NT2/D1 (cell line): ENCODE measurements at regions not wholly inside any gene's neighbourhood (a gene's known extent, or its start where the extent isn't known, plus 50 kb on each side); places are given as distances from the start of the nearest gene placed in this dataset.

ENCODE experiments used
- DNase-seq: peaks from one replicate; pipeline ENCODE4 v3.0.0-alpha.2; 2011; ENCODE audit warnings: low read depth, low spot score
- H3K27me3 ChIP-seq: 2 replicates; pipeline ENCODE4 v1.6.0; 2011; ENCODE audit warnings: mild to moderate bottlenecking; ENCODE audit not compliant: insufficient read length, insufficient read depth
- H3K36me3 ChIP-seq: 2 replicates; pipeline ENCODE4 v1.6.1; 2011; ENCODE audit warnings: mild to moderate bottlenecking, low read length, mixed read lengths; ENCODE audit not compliant: insufficient read depth, insufficient read length
- H3K4me1 ChIP-seq: 2 replicates; pipeline ENCODE4 v1.5.1; 2011; ENCODE audit not compliant: insufficient read depth, insufficient read length
- H3K4me3 ChIP-seq: 2 replicates; pipeline ENCODE4 v1.5.1; 2011; ENCODE audit warnings: low read depth; ENCODE audit not compliant: insufficient read length
- H3K9ac ChIP-seq: 2 replicates; pipeline ENCODE4 v1.6.0; 2011; ENCODE audit warnings: low read depth; ENCODE audit not compliant: insufficient read length
- H3K9me3 ChIP-seq: 2 replicates; pipeline ENCODE4 v1.5.1; 2011; ENCODE audit warnings: mild to moderate bottlenecking, low read length; ENCODE audit not compliant: insufficient read depth
- SUZ12 ChIP-seq: IDR thresholded peaks from 2 replicates; pipeline ENCODE4 v1.6.1; 2011; ENCODE audit not compliant: insufficient read length, insufficient read depth; ENCODE audit errors: extremely low read depth
- YY1 ChIP-seq: IDR thresholded peaks from 2 replicates; pipeline ENCODE4 v1.6.1; 2011; ENCODE audit not compliant: insufficient read length, insufficient read depth
- ZNF274 ChIP-seq: IDR thresholded peaks from 2 replicates; pipeline ENCODE4 v1.6.1; 2011; ENCODE audit warnings: mild to moderate bottlenecking, low read depth, low read length

DNA sequence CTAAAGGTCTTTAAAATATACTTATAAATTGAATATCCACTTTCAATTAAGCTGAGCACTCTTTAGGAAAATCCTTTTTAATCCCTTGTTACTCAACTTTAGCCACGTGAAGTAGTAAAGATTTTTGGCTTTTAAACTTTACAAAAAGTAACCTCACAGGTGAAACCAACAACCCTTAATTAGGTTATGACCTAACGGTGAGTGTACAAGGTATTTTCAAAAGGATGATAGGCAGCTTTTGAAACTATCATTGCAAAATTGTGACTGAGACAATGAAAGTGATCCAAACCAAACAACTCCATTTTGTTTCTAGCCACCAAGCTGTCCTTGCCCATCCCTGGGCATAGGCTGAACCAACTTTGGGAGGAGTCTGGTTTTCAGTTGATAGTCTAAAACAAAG is 940.2 kb downstream of the OTOL1 start:
- TF ChIP-seq SUZ12 (no peak), YY1 (no peak), ZNF274 (no peak)
- no peak overlapping the region for H3K9ac ChIP-seq
- no peaks in the 10 kb centered on the region for H3K9me3 ChIP-seq
- no peaks in the 10 kb centered on the region for H3K4me1 ChIP-seq
- H3K36me3 ChIP-seq: no peaks in the 10 kb centered on the region
- no peak for DNase-seq
- H3K4me3 ChIP-seq: no peak overlapping the region
- no peaks in the 10 kb centered on the region for H3K27me3 ChIP-seq

DNA sequence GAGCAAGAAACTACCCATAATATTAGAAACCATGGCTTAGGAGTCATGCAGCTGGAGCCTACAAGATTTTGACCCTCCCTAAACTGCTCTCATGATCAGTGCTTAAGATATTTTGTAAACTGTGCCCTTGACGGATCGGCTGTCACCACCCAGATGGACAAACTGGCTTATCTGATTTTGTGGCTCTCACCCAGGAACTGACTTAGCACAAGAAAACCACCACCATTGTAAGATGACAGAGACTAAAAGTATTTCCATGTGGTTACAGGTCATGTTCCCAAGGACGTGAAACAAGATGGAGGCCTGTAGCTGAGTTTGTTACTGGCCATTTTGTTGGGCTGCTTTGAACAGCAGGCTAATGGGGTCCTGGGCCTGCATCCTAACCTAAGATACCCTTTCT is 940.9 kb downstream of the OTOL1 start:
- Histone ChIP-seq H3K4me1 (no peaks in the 10 kb centered on the region), H3K9me3 (no peaks in the 10 kb centered on the region), H3K27me3 (no peaks in the 10 kb centered on the region), H3K36me3 (no peaks in the 10 kb centered on the region), H3K4me3 (no peak overlapping the region), H3K9ac (no peak overlapping the region)
- DNase-seq: no peak
- no peak for TF ChIP-seq SUZ12
- no peak for TF ChIP-seq YY1

GRCh38 chr3:162441716-162442115 is 945.1 kb downstream of the OTOL1 start:
- DNase-seq: no peak
- no peak for TF ChIP-seq SUZ12
- no peak for TF ChIP-seq ZNF274
- no peak for TF ChIP-seq YY1
- H3K9me3 ChIP-seq: no peaks in the 10 kb centered on the region
- no peaks in the 10 kb centered on the region for H3K4me1 ChIP-seq
- no peaks in the 10 kb centered on the region for H3K27me3 ChIP-seq
- no peak overlapping the region for H3K9ac ChIP-seq
- H3K4me3 ChIP-seq: no peak overlapping the region
- no peaks in the 10 kb centered on the region for H3K36me3 ChIP-seq

GRCh38 chr3:162443376-162443775 is 946.8 kb downstream of the OTOL1 start:
- no peaks in the 10 kb centered on the region for H3K9me3 ChIP-seq
- no peaks in the 10 kb centered on the region for H3K4me1 ChIP-seq
- TF ChIP-seq YY1 (no peak), SUZ12 (no peak), ZNF274 (no peak)
- no peak overlapping the region for H3K4me3 ChIP-seq
- H3K36me3 ChIP-seq: no peaks in the 10 kb centered on the region
- H3K27me3 ChIP-seq: no peaks in the 10 kb centered on the region
- DNase-seq: no peak
- no peak overlapping the region for H3K9ac ChIP-seq

DNA sequence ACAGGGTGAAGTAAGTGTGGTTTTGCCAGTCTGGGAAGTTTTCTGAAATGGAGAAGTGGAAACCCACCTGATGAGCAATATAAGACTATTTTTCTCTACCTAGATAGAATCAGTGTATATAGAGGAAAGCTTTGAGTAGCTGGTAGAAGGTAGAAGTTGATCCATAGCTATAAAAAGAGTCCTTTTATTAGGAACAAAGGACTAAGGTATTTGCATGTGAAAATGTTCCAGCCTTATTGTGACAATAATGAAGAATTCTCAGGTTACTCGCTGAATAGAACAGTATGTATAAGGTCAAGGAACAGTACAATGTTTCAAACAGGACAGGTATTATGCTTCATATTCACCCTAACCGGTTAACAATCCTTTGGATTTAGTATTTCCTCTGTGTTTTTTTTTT is 972.2 kb downstream of the OTOL1 start:
- H3K4me1 ChIP-seq: no peaks in the 10 kb centered on the region
- no peak for TF ChIP-seq YY1
- TF ChIP-seq ZNF274: no peak
- no peak for TF ChIP-seq SUZ12
- H3K36me3 ChIP-seq: no peaks in the 10 kb centered on the region
- H3K9me3 ChIP-seq: no peaks in the 10 kb centered on the region
- no peak overlapping the region for H3K9ac ChIP-seq
- H3K27me3 ChIP-seq: no peaks in the 10 kb centered on the region
- no peak for DNase-seq
- no peak overlapping the region for H3K4me3 ChIP-seq

- Histone ChIP-seq H3K9me3 (no peaks in the 10 kb centered on the region), H3K9ac (no peak overlapping the region), H3K4me1 (no peaks in the 10 kb centered on the region), H3K36me3 (no peaks in the 10 kb centered on the region), H3K27me3 (no peaks in the 10 kb centered on the region), H3K4me3 (no peak overlapping the region)
- no peak for DNase-seq
- no peak for TF ChIP-seq YY1
- no peak for TF ChIP-seq SUZ12
- no peak for TF ChIP-seq ZNF274
Measured at GRCh38 chr3:162487138-162487537, 990.5 kb downstream of the OTOL1 start.

- Histone ChIP-seq H3K9me3 (no peaks in the 10 kb centered on the region), H3K27me3 (no peaks in the 10 kb centered on the region), H3K4me1 (no peaks in the 10 kb centered on the region), H3K9ac (no peak overlapping the region), H3K36me3 (no peaks in the 10 kb centered on the region), H3K4me3 (no peak overlapping the region)
- peak; percentile 5 for DNase-seq
- TF ChIP-seq ZNF274 (no peak), YY1 (no peak), SUZ12 (no peak)
Measured at GRCh38 chr3:162489853-162490252, 993.2 kb downstream of the OTOL1 start.

- H3K4me1 ChIP-seq: no peaks in the 10 kb centered on the region
- no peaks in the 10 kb centered on the region for H3K36me3 ChIP-seq
- TF ChIP-seq YY1 (no peak), ZNF274 (no peak), SUZ12 (no peak)
- H3K9me3 ChIP-seq: no peaks in the 10 kb centered on the region
- H3K4me3 ChIP-seq: no peak overlapping the region
- no peaks in the 10 kb centered on the region for H3K27me3 ChIP-seq
- H3K9ac ChIP-seq: no peak overlapping the region
- no peak for DNase-seq
Measured at GRCh38 chr3:162491952-162492351, 995.3 kb downstream of the OTOL1 start.
